ENCODE measurements at regions not wholly inside any gene's neighbourhood (a gene's known extent, or its start where the extent isn't known, plus 50 kb on each side); places are given as distances from the start of the nearest gene placed in this dataset.
"Not testable (repeated sequence)": the region's sequence is repeated elsewhere in the genome, so short reads cannot be mapped to it uniquely, and the experiment has no call there.

GRCh38 chr3:28039234-28039633 is 202.2 kb upstream of the CMC1 start:
- Mint-ChIP-seq H3K9me3 (no peaks in the 10 kb centered on the region), H3K27me3 (peaks cover 0 to 6% of the 10 kb centered on the region in 2 donors), H3K4me1 (ENCODE audit: low read depth in 2 of 2) (peaks cover 2 to 10% of the 10 kb centered on the region in 2 donors), H3K4me3 (no peak overlapping the region), H3K27ac (no peak overlapping the region), H3K36me3 (ENCODE audit: insufficient read depth) (no peaks in the 10 kb centered on the region)
- ATAC-seq (replicated peaks) (no peak), DNase-seq (no peak)

GRCh38 chr3:28039829-28040228 is 201.6 kb upstream of the CMC1 start:
- no peaks in the 10 kb centered on the region for H3K36me3 Mint-ChIP-seq (ENCODE audit: insufficient read depth)
- no peaks in the 10 kb centered on the region for H3K9me3 Mint-ChIP-seq
- ATAC-seq (replicated peaks) (no peak), DNase-seq (no peak)
- no peak overlapping the region for H3K4me3 Mint-ChIP-seq
- H3K4me1 Mint-ChIP-seq (ENCODE audit: low read depth in 2 of 2), result peaks cover 2 to 10% of the 10 kb centered on the region in 2 donors
- H3K27me3 Mint-ChIP-seq, result peaks cover 0 to 6% of the 10 kb centered on the region in 2 donors
- no peak overlapping the region for H3K27ac Mint-ChIP-seq

- Mint-ChIP-seq H3K27me3 (peaks cover 0 to 6% of the 10 kb centered on the region in 2 donors), H3K36me3 (ENCODE audit: insufficient read depth) (no peaks in the 10 kb centered on the region), H3K9me3 (no peaks in the 10 kb centered on the region), H3K4me3 (no peak overlapping the region), H3K27ac (no peak overlapping the region), H3K4me1 (ENCODE audit: low read depth in 2 of 2) (peaks cover 0 to 10% of the 10 kb centered on the region in 2 donors)
- DNase-seq, result no peak
- ATAC-seq (replicated peaks), result no peak
These were observed 199.3 kb upstream of the CMC1 start for GRCh38 chr3:28042095-28042635.

GRCh38 chr3:28042707-28043106 is 198.7 kb upstream of the CMC1 start:
- H3K9me3 Mint-ChIP-seq, result no peaks in the 10 kb centered on the region
- peaks cover 0 to 10% of the 10 kb centered on the region in 2 donors for H3K4me1 Mint-ChIP-seq (ENCODE audit: low read depth in 2 of 2)
- peaks cover 0 to under 1% of the 10 kb centered on the region in 2 donors for H3K27me3 Mint-ChIP-seq
- ATAC-seq (replicated peaks) (no peak), DNase-seq (no peak)
- no peak overlapping the region for H3K27ac Mint-ChIP-seq
- no peak overlapping the region for H3K4me3 Mint-ChIP-seq
- H3K36me3 Mint-ChIP-seq (ENCODE audit: insufficient read depth), result no peaks in the 10 kb centered on the region

GRCh38 chr3:28050120-28050519 is 191.3 kb upstream of the CMC1 start:
- H3K27ac Mint-ChIP-seq, result no peak overlapping the region

GRCh38 chr3:28050885-28051284 is 190.5 kb upstream of the CMC1 start:
- Mint-ChIP-seq H3K4me3 (peak overlapping the region; percentile 8 to 9), H3K27ac (peak overlapping the region; percentile 50 to 74), H3K4me1 (ENCODE audit: low read depth in 2 of 2) (peaks cover 8 to 13% of the 10 kb centered on the region in 2 donors), H3K36me3 (ENCODE audit: insufficient read depth) (peaks cover 3% of the 10 kb centered on the region), H3K27me3 (no peaks in the 10 kb centered on the region), H3K9me3 (no peaks in the 10 kb centered on the region)
- DNase-seq, result peak; percentile 25 to 35 (median 30)
- ATAC-seq (replicated peaks), result peak; percentile 95

More at GRCh38 chr3:28050120-28050519, 191.3 kb upstream of the CMC1 start:
- no peaks in the 10 kb centered on the region for H3K9me3 Mint-ChIP-seq
- H3K4me1 Mint-ChIP-seq (ENCODE audit: low read depth in 2 of 2), result peaks cover 8 to 13% of the 10 kb centered on the region in 2 donors
- DNase-seq (no peak), ATAC-seq (replicated peaks) (peak; percentile 34)
- no peak overlapping the region for H3K4me3 Mint-ChIP-seq
- H3K36me3 Mint-ChIP-seq (ENCODE audit: insufficient read depth), result peaks cover 3% of the 10 kb centered on the region
- H3K27me3 Mint-ChIP-seq, result no peaks in the 10 kb centered on the region

GRCh38 chr3:28053759-28054158 is 187.7 kb upstream of the CMC1 start:
- H3K27me3 Mint-ChIP-seq, result peaks cover 5 to 9% of the 10 kb centered on the region in 2 donors
- ATAC-seq (replicated peaks) (no peak), DNase-seq (no peak)
- H3K4me3 Mint-ChIP-seq, result no peak overlapping the region
- H3K4me1 Mint-ChIP-seq (ENCODE audit: low read depth in 2 of 2), result peaks cover 8 to 13% of the 10 kb centered on the region in 2 donors
- H3K36me3 Mint-ChIP-seq (ENCODE audit: insufficient read depth), result peaks cover 3% of the 10 kb centered on the region
- H3K27ac Mint-ChIP-seq, result no peak overlapping the region
- no peaks in the 10 kb centered on the region for H3K9me3 Mint-ChIP-seq

GRCh38 chr3:28056806-28057205 is 184.6 kb upstream of the CMC1 start:
- H3K4me3 Mint-ChIP-seq, result no peak overlapping the region
- peaks cover 3% of the 10 kb centered on the region for H3K36me3 Mint-ChIP-seq (ENCODE audit: insufficient read depth)
- peaks cover 5 to 9% of the 10 kb centered on the region in 2 donors for H3K27me3 Mint-ChIP-seq

GRCh38 chr3:28057539-28057938 is 183.9 kb upstream of the CMC1 start:
- ATAC-seq (replicated peaks), result no peak
- no peak overlapping the region for H3K27ac Mint-ChIP-seq
- no peak for DNase-seq
- peaks cover 5 to 9% of the 10 kb centered on the region in 2 donors for H3K27me3 Mint-ChIP-seq
- no peaks in the 10 kb centered on the region for H3K4me1 Mint-ChIP-seq (ENCODE audit: low read depth in 2 of 2)
- no peaks in the 10 kb centered on the region for H3K9me3 Mint-ChIP-seq
- H3K4me3 Mint-ChIP-seq, result no peak overlapping the region
- peaks cover 3% of the 10 kb centered on the region for H3K36me3 Mint-ChIP-seq (ENCODE audit: insufficient read depth)

More at GRCh38 chr3:28056806-28057205, 184.6 kb upstream of the CMC1 start:
- Mint-ChIP-seq H3K4me1 (ENCODE audit: low read depth in 2 of 2) (no peaks in the 10 kb centered on the region), H3K9me3 (no peaks in the 10 kb centered on the region), H3K27ac (no peak overlapping the region)
- ATAC-seq (replicated peaks) (no peak), DNase-seq (no peak)

- not testable (repeated sequence) for H3K4me1 Mint-ChIP-seq (ENCODE audit: low read depth in 2 of 2); H3K4me3 Mint-ChIP-seq; H3K27ac Mint-ChIP-seq
These were observed 182.2 kb upstream of the CMC1 start for GRCh38 chr3:28059199-28059598.

GRCh38 chr3:28066020-28066419 is 175.4 kb upstream of the CMC1 start:
- Mint-ChIP-seq H3K27ac (no peak overlapping the region), H3K4me3 (no peak overlapping the region), H3K36me3 (ENCODE audit: insufficient read depth) (no peaks in the 10 kb centered on the region), H3K9me3 (no peaks in the 10 kb centered on the region), H3K27me3 (no peaks in the 10 kb centered on the region), H3K4me1 (ENCODE audit: low read depth in 2 of 2) (no peaks in the 10 kb centered on the region)
- no peak for ATAC-seq (replicated peaks)
- DNase-seq, result no peak

More at GRCh38 chr3:28059199-28059598, 182.2 kb upstream of the CMC1 start:
- not testable (repeated sequence) for DNase-seq; H3K9me3 Mint-ChIP-seq; ATAC-seq (replicated peaks); H3K27me3 Mint-ChIP-seq; H3K36me3 Mint-ChIP-seq (ENCODE audit: insufficient read depth)

GRCh38 chr3:28067014-28067413 is 174.4 kb upstream of the CMC1 start:
- Mint-ChIP-seq H3K27ac (no peak overlapping the region), H3K27me3 (no peaks in the 10 kb centered on the region), H3K36me3 (ENCODE audit: insufficient read depth) (no peaks in the 10 kb centered on the region), H3K4me1 (ENCODE audit: low read depth in 2 of 2) (no peaks in the 10 kb centered on the region), H3K4me3 (no peak overlapping the region), H3K9me3 (no peaks in the 10 kb centered on the region)
- ATAC-seq (replicated peaks) (no peak), DNase-seq (no peak)

GRCh38 chr3:28068342-28068741 is 173.1 kb upstream of the CMC1 start:
- Mint-ChIP-seq H3K4me3 (no peak overlapping the region), H3K27ac (no peak overlapping the region)
- no peak for ATAC-seq (replicated peaks)

GRCh38 chr3:28069438-28069837 is 172.0 kb upstream of the CMC1 start:
- Mint-ChIP-seq H3K27me3 (no peaks in the 10 kb centered on the region), H3K36me3 (ENCODE audit: insufficient read depth) (no peaks in the 10 kb centered on the region), H3K27ac (no peak overlapping the region), H3K4me1 (ENCODE audit: low read depth in 2 of 2) (no peaks in the 10 kb centered on the region), H3K4me3 (no peak overlapping the region), H3K9me3 (no peaks in the 10 kb centered on the region)
- ATAC-seq (replicated peaks) (no peak), DNase-seq (no peak)

More at GRCh38 chr3:28068342-28068741, 173.1 kb upstream of the CMC1 start:
- H3K9me3 Mint-ChIP-seq, result no peaks in the 10 kb centered on the region
- H3K4me1 Mint-ChIP-seq (ENCODE audit: low read depth in 2 of 2), result no peaks in the 10 kb centered on the region
- no peak for DNase-seq
- no peaks in the 10 kb centered on the region for H3K36me3 Mint-ChIP-seq (ENCODE audit: insufficient read depth)
- no peaks in the 10 kb centered on the region for H3K27me3 Mint-ChIP-seq

All from effector memory CD8-positive, alpha-beta T cell (primary cell).